Hematopoietic multipotent progenitor cell (in vitro differentiated cells): ENCODE measurements at regions not wholly inside any gene's neighbourhood (a gene's known extent, or its start where the extent isn't known, plus 50 kb on each side); places are given as distances from the start of the nearest gene placed in this dataset.
"Not testable (repeated sequence)": the region's sequence is repeated elsewhere in the genome, so short reads cannot be mapped to it uniquely, and the experiment has no call there.

ENCODE experiments used
- DNase-seq, 3 donors: peaks; one replicate each; pipeline ENCODE4 v3.0.0-alpha.2; 2011 to 2015; ENCODE audit warnings: low read depth in 2 of 3, low spot score in 2 of 3

GRCh38 chrX:1894740-1895139 is 279.9 kb downstream of the ASMT start:
- no peak for DNase-seq

- DNase-seq: no peak
These were observed 280.7 kb downstream of the ASMT start for GRCh38 chrX:1895583-1895982.

- no peak for DNase-seq
These were observed 285.0 kb downstream of the ASMT start for GRCh38 chrX:1899841-1900240.

- no peak for DNase-seq
These were observed 288.0 kb downstream of the ASMT start for GRCh38 chrX:1902901-1903235.

- DNase-seq: no peak
These were observed 288.5 kb downstream of the ASMT start for GRCh38 chrX:1903236-1903935.

- no peak for DNase-seq
These were observed 289.9 kb downstream of the ASMT start for GRCh38 chrX:1904663-1905218.

- no peak for DNase-seq
These were observed 291.2 kb downstream of the ASMT start for GRCh38 chrX:1906028-1906427.

GRCh38 chrX:1908996-1909395 is 294.1 kb downstream of the ASMT start:
- not testable (repeated sequence) for DNase-seq

GRCh38 chrX:1909419-1910206 is 294.8 kb downstream of the ASMT start:
- DNase-seq: peak in 1 of 3 donors; percentile 35

GRCh38 chrX:1910207-1910470 is 295.3 kb downstream of the ASMT start:
- DNase-seq: no peak

GRCh38 chrX:1911401-1912128 is 296.7 kb downstream of the ASMT start:
- peak in 1 of 3 donors; percentile 58 for DNase-seq

GRCh38 chrX:1912193-1912592 is 297.3 kb downstream of the ASMT start:
- no peak for DNase-seq

GRCh38 chrX:1914606-1915365 is 299.9 kb downstream of the ASMT start:
- DNase-seq: peak in 2 of 3 donors; percentile 43 to 71

- DNase-seq: no peak
These were observed 303.9 kb downstream of the ASMT start for GRCh38 chrX:1918780-1919179.

GRCh38 chrX:1925053-1925481 is 310.2 kb downstream of the ASMT start:
- peak in 1 of 3 donors; percentile 10 for DNase-seq

- no peak for DNase-seq
These were observed 313.9 kb downstream of the ASMT start for GRCh38 chrX:1928805-1929204.

GRCh38 chrX:1932231-1932630 is 317.4 kb downstream of the ASMT start:
- no peak for DNase-seq

- no peak for DNase-seq
These were observed 319.1 kb downstream of the ASMT start for GRCh38 chrX:1933964-1934363.

GRCh38 chrX:1935805-1936204 is 320.9 kb downstream of the ASMT start:
- DNase-seq: peak in 1 of 3 donors; percentile 24

- no peak for DNase-seq
These were observed 323.3 kb downstream of the ASMT start for GRCh38 chrX:1938190-1938589.

GRCh38 chrX:1941321-1941720 is 326.5 kb downstream of the ASMT start:
- no peak for DNase-seq
